ENCODE measurements at regions not wholly inside any gene's neighbourhood (a gene's known extent, or its start where the extent isn't known, plus 50 kb on each side); places are given as distances from the start of the nearest gene placed in this dataset.

GRCh38 chr3:10555263-10555662 lies 49.9 kb upstream of the ATP2B2 start:
- no peaks in the 10 kb centered on the region for H3K36me3 Mint-ChIP-seq (ENCODE audit: low read depth, unreplicated experiment)
- no peak overlapping the region for H3K4me3 Mint-ChIP-seq (ENCODE audit: unreplicated experiment)
- H3K27ac Mint-ChIP-seq (ENCODE audit: unreplicated experiment), result peak overlapping the region; percentile 18
- peaks cover 21% of the 10 kb centered on the region for H3K4me1 Mint-ChIP-seq (ENCODE audit: unreplicated experiment)
- no peak for DNase-seq (ENCODE audit: low spot score)
- peaks cover 10% of the 10 kb centered on the region for H3K27me3 Mint-ChIP-seq (ENCODE audit: unreplicated experiment)
- TF ChIP-seq CTCF (IDR thresholded peaks at IDR 0.05; ENCODE audit: unreplicated experiment), result no peak
- no peaks in the 10 kb centered on the region for H3K9me3 Mint-ChIP-seq (ENCODE audit: unreplicated experiment)

GRCh38 chr3:10556312-10556711 lies 50.9 kb upstream of the ATP2B2 start:
- no peak for TF ChIP-seq CTCF (IDR thresholded peaks at IDR 0.05; ENCODE audit: unreplicated experiment)
- no peak for DNase-seq (ENCODE audit: low spot score)
- H3K36me3 Mint-ChIP-seq (ENCODE audit: low read depth, unreplicated experiment), result no peaks in the 10 kb centered on the region
- no peak overlapping the region for H3K4me3 Mint-ChIP-seq (ENCODE audit: unreplicated experiment)
- no peaks in the 10 kb centered on the region for H3K9me3 Mint-ChIP-seq (ENCODE audit: unreplicated experiment)
- H3K27ac Mint-ChIP-seq (ENCODE audit: unreplicated experiment), result no peak overlapping the region
- H3K4me1 Mint-ChIP-seq (ENCODE audit: unreplicated experiment), result peaks cover 11% of the 10 kb centered on the region
- peaks cover 7% of the 10 kb centered on the region for H3K27me3 Mint-ChIP-seq (ENCODE audit: unreplicated experiment)

GRCh38 chr3:10557250-10557649 lies 51.9 kb upstream of the ATP2B2 start:
- Mint-ChIP-seq H3K36me3 (ENCODE audit: low read depth, unreplicated experiment) (no peaks in the 10 kb centered on the region), H3K27me3 (ENCODE audit: unreplicated experiment) (peaks cover 9% of the 10 kb centered on the region), H3K9me3 (ENCODE audit: unreplicated experiment) (no peaks in the 10 kb centered on the region), H3K27ac (ENCODE audit: unreplicated experiment) (no peak overlapping the region), H3K4me3 (ENCODE audit: unreplicated experiment) (no peak overlapping the region), H3K4me1 (ENCODE audit: unreplicated experiment) (peaks cover 10% of the 10 kb centered on the region)
- no peak for TF ChIP-seq CTCF (IDR thresholded peaks at IDR 0.05; ENCODE audit: unreplicated experiment)
- no peak for DNase-seq (ENCODE audit: low spot score)

- H3K27ac Mint-ChIP-seq (ENCODE audit: unreplicated experiment), result no peak overlapping the region
- no peaks in the 10 kb centered on the region for H3K9me3 Mint-ChIP-seq (ENCODE audit: unreplicated experiment)
- peaks cover 9% of the 10 kb centered on the region for H3K27me3 Mint-ChIP-seq (ENCODE audit: unreplicated experiment)
- DNase-seq (ENCODE audit: low spot score), result no peak
- H3K36me3 Mint-ChIP-seq (ENCODE audit: low read depth, unreplicated experiment), result no peaks in the 10 kb centered on the region
- H3K4me1 Mint-ChIP-seq (ENCODE audit: unreplicated experiment), result peaks cover 10% of the 10 kb centered on the region
- TF ChIP-seq CTCF (IDR thresholded peaks at IDR 0.05; ENCODE audit: unreplicated experiment), result no peak
- no peak overlapping the region for H3K4me3 Mint-ChIP-seq (ENCODE audit: unreplicated experiment)
Observed at GRCh38 chr3:10557781-10558373, 52.5 kb upstream of the ATP2B2 start.

- H3K4me3 Mint-ChIP-seq (ENCODE audit: unreplicated experiment), result no peak overlapping the region
- DNase-seq (ENCODE audit: low spot score), result no peak
- no peak for TF ChIP-seq CTCF (IDR thresholded peaks at IDR 0.05; ENCODE audit: unreplicated experiment)
- H3K36me3 Mint-ChIP-seq (ENCODE audit: low read depth, unreplicated experiment), result no peaks in the 10 kb centered on the region
- H3K4me1 Mint-ChIP-seq (ENCODE audit: unreplicated experiment), result peaks cover 8% of the 10 kb centered on the region
- H3K27ac Mint-ChIP-seq (ENCODE audit: unreplicated experiment), result no peak overlapping the region
- no peaks in the 10 kb centered on the region for H3K9me3 Mint-ChIP-seq (ENCODE audit: unreplicated experiment)
- peaks cover 9% of the 10 kb centered on the region for H3K27me3 Mint-ChIP-seq (ENCODE audit: unreplicated experiment)
Observed at GRCh38 chr3:10558736-10559135, 53.4 kb upstream of the ATP2B2 start.

Data from endothelial cell (in vitro differentiated cells).